NCI-H774 (cell line): ENCODE measurements at regions not wholly inside any gene's neighbourhood (a gene's known extent, or its start where the extent isn't known, plus 50 kb on each side); places are given as distances from the start of the nearest gene placed in this dataset.

Experiments used
- DNase-seq: peaks from one replicate; lab custom pipeline; 2025; lab: John Stamatoyannopoulos, UW

DNA sequence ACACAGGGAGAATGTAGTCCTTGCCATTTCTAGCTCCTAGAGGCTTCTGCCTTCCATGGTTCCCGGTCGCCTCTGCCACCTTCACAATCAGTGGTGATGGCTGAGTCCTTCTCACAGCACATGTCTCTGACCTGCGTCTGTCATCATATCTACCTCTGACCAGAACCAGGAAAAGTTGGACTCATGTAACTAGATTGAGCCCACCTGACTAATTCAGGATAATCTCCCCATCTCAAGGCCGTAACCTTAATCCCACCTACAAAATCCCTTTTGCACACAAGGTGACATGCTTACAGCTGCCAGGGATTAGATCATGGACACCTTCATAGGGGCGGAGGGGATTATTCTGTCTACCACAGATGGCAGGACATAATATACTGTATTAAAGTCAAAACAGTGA is 375.6 kb downstream of the ICE1 start:
- DNase-seq = no peak

DNA sequence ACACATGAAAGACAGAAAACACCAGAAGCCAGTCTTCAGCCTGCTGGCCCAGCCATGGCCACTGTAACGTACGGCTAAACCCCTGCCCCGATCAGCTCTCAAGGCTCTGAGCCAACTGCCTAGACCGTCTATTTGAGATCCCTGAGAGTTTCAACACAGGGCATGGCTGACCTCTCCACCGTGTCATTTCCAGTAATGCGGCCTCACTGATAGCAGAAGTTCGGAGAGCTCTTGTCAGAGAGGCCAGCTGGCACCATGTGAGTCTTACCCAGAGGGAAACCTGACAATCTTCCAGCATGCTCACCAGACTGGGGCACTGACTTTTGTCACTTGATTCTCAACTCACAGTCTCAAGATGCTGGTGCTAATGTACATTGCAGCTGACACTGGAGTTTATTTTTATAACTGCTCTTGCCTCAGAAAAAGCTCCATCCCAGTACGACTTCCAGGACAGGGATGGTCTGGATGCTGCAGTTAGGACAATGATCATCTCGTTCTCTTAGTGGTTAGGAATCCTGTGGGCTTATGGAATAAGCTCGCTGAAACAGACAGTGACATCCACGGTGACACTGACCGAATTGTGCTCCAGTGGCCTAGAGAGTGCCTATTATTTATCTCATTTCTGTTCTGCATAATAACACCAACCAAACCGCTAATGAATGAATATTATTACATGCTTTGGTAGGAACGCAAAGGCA is 372.7 kb downstream of the ICE1 start:
- no peak for DNase-seq

- no peak for DNase-seq
Measured at GRCh38 chr5:5794118-5794560, 371.7 kb downstream of the ICE1 start.

DNA sequence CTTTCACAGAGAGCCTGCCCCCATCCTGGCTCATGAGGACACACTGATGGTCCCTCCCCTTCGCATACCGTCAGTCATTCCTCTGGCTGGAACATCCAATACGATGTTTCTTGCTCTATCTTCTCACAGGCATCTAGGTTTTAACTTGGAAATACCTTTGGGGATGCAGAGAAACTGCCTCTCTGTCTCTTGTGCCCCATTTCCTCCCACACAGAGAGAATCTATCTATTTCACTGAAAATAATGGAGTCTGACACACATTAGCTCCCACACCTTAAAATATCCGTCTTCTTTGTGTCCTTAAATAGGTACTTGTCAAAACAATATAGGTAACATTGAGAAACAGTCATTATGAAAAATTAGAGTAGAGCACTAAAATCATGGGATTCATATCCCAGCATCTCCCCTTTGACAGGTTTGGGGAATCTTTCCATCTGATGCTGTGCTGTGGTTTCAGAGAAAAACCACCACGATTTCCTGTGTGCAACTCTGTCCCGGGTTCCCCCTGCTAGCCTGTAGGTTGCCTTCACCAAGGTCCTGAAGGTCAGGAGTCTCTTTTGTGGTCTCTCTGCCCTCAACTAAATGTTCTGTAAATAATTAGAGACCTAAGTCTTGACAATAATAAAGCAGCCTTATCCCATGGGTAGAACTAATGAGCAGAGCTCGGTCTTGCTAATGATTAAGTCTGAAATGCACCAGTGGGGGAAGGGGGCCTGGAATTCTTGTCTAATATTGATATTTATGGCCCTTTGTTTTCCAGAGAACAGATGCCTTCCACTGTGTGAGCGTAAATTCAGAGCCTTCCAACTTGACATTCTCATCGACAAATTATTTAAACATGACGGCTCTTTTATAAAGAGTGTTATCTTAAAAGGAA is 371.0 kb downstream of the ICE1 start:
- no peak for DNase-seq

- DNase-seq = no peak
Measured at GRCh38 chr5:5792106-5792505, 369.6 kb downstream of the ICE1 start.

- no peak for DNase-seq
Measured at GRCh38 chr5:5788793-5789192, 366.3 kb downstream of the ICE1 start.

DNA sequence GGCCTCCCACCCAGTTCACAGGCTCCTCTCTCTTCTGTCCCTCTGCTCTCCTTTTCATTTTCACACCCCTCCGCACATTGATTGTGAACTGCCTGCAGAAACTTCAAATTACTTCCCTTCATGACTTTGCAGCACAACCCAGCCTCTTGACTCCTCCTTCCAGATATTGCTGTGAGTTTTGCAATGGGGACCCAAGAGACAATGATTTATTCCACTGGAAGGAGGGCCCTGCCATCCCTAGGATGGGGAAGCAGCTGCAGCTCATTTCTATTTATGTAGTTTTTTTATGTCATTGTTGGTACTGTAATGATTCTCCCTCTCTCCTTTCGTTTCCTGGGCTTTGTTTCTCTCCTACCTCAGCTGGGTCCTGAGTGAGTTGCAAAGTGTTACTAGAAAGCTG is 364.9 kb downstream of the ICE1 start:
- DNase-seq = no peak

DNA sequence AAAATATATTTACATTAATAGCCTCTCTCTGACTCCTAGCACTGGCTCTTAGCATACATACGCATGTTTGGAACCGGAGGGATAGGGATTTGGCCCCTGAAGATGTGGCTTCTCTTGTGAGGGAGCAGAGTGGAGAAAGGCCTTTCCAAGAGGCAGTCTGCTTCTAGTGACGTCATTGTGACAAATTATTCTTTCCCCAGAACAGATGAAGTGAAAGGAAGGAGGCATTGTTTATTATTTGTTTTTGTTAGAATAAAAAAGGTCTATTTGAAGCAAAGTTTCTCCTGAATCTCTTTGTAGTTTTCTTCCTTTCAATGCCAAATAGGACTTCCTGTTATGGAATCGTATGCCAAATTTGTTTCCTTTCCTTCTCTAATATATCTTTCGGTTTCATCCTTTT is 361.6 kb downstream of the ICE1 start:
- no peak for DNase-seq

DNA sequence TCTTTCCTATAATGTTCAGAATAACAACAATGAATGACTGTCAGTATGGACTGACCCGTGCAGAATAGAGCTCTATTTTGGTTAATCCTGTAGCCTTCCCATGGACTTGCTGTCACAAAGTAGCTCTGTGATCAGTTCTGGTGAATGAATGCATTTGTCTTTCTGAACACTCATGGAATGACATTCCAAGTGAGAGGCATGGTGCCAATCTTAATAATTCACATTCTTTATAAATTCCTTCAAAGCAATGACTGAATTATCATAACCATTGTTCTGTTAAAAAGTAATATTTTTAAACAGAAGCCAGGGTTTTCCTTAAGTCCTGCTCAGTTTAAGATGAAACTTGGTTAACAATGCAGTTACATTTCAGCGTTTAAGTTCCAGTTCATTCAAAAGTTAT is 360.5 kb downstream of the ICE1 start:
- no peak for DNase-seq

DNA sequence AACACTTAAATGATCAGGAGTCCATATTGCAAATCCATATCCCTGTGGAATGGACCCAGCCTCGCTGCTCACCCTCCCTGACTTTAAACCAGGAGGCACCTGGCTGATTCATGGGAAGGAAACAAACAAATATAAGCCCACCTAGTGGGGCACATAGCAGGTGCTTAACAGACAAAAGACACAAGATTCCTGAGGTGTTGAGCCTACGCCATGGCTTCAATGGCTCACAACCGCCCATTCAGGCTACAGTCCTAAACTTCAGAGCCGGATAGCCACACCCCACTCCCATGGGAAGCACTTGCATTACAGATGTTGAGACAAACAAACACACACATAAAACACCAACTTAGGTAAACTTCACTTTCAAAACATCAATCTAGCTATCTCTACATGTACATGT is 359.9 kb downstream of the ICE1 start:
- DNase-seq = no peak

DNA sequence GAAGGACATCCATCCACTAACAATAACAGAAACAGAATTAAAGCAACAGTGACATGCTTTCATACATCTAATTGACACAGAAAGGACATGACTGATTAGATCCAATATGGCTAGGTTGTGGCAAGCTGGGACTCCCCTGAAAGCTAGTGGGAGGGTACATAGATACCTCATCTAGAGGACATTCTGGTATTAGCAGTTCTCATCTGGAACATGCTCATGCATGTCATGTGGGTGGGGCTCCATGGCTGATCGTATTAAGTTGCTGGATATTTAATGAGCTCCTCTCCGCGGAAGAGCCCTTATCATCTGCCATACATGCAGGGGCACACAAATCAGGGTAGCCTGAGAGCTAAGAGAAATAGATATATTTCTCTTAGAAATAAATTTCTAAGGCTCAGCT is 358.9 kb downstream of the ICE1 start:
- DNase-seq = no peak

DNA sequence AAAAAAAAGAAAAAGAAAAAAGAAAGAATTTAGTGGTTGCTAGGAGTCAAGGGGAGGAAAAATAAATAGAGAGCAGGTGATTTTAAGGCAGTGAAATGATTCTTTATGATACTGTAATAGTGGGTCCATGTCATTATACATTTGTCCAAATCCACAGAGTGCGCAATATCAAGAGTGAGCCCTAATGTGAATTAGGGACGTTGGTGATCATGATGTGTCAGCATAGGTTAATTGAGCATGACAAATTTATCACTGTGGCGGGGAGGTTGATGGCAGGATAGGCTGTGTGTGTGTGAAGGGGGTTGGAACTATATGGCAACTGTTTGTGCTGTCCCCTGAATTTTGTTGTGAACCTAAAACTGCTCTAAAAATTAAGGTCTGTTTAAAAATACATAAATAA is 357.8 kb downstream of the ICE1 start:
- peak; percentile 69 for DNase-seq

DNA sequence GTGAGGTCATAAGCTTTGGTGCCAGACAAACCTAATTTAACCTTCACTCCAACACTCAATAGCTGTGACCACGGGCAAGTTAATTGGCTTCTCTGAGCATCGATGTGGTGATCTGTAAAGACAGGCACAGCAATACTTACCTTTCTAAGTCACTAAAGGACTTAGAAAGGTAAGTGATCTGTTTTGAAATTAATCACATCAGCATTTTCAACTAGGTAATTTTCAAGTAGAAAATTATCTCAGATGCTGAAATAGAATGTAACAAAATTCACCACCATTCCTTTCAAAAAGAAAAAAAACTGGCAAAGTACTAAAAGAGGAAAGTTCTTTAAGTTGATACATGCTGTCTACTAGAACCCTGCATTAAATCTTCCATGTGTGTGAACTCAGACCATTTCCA is 354.5 kb downstream of the ICE1 start:
- DNase-seq = no peak

- no peak for DNase-seq
Measured at GRCh38 chr5:5772202-5772601, 349.7 kb downstream of the ICE1 start.

DNA sequence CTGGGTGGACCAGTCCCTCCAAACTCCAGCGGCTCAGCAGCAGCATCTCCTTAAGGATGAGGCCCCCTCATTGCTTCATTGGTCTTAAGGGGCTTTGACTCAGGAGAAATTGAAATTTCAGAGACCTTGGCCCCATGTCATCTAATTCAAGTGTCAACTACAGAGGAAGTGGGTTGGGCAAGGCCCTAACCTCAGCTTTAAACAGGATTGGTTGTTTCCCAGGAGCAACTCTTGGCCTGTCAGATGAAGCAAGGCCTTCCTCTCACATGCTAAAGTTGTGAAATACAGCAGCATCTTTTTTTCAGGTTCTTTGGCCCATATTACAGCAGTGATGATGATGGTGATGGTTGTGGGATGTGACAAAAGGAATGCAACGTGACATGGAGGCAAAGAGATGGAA is 348.3 kb downstream of the ICE1 start:
- no peak for DNase-seq

- DNase-seq = peak; percentile 23
Measured at GRCh38 chr5:5767286-5767928, 344.9 kb downstream of the ICE1 start.

GRCh38 chr5:5765066-5765850 is 342.8 kb downstream of the ICE1 start:
- DNase-seq = no peak

GRCh38 chr5:5764246-5764645 is 341.8 kb downstream of the ICE1 start:
- no peak for DNase-seq

GRCh38 chr5:5756762-5757161 is 334.3 kb downstream of the ICE1 start:
- DNase-seq = no peak

DNA sequence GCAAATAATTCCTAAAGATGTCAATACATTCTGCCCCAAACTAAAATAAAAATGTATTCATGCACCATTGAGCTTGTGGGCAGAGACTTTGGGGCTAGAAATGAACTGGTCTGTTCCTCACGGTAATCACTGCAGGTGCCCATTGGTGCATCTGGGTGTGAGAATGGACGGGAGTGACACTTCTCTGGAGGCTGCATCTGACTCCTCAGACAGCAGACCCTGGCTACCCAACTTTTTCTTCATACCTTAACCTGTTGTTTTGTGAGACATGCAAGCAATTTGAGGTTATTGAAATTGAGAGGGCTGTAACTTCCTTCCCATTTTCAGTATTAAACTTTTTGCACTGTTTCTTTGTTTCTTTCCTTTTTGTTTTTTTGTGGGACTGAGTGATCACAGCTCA is 333.4 kb downstream of the ICE1 start:
- no peak for DNase-seq

DNA sequence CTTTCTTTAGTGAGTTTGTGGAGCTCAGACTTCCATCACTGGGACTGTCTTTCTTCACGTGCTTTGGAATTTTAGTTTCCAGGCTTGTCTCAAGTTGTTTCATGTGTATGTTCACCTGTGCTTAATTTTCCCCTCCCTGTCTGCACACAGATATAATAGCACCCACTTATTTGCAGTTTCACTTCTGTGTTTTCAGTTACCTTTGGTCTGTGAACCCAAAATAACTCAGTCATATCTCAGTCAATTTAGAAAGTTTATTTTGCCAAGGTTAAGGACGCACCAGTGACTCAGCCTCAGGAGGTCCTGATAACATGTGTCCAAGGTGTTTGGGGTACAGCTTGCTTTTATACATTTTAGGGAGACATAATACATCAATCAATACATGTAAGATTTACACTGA is 330.4 kb downstream of the ICE1 start:
- no peak for DNase-seq

DNA sequence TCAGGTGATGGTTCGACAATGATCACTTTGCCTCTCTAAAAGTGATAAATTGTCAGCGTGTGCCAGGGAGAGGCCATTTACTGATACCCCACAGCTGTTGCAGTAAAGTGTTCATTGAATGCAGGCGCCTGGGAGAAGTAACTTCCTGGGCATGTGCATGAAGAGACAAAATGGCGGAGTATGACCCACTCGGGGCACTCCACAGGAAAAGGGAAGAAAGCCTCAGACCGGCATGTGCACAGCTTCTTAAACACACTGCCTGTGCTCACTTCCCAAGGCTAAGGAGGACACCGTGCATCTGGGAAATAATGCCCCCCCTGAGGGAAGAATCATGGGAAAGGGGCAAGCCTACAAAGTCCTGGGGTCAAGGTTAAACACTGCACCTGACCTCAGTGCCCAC is 329.5 kb downstream of the ICE1 start:
- peak; percentile 77 for DNase-seq
